ENCODE measurements at regions not wholly inside any gene's neighbourhood (a gene's known extent, or its start where the extent isn't known, plus 50 kb on each side); places are given as distances from the start of the nearest gene placed in this dataset.

GRCh38 chr18:67282796-67283195 lies 233.7 kb downstream of the DSEL start:
- no peak for DNase-seq

- no peak for DNase-seq
Measured at GRCh38 chr18:67281746-67282145, 234.8 kb downstream of the DSEL start.

- no peak for DNase-seq
Measured at GRCh38 chr18:67280486-67281242, 235.9 kb downstream of the DSEL start.

GRCh38 chr18:67279988-67280387 lies 236.5 kb downstream of the DSEL start:
- DNase-seq, result no peak

- no peak for DNase-seq
Measured at GRCh38 chr18:67278984-67279383, 237.5 kb downstream of the DSEL start.

- DNase-seq, result no peak
Measured at GRCh38 chr18:67276638-67277037, 239.9 kb downstream of the DSEL start.

- DNase-seq, result no peak
Measured at GRCh38 chr18:67273288-67273687, 243.2 kb downstream of the DSEL start.

GRCh38 chr18:67269206-67269605 lies 247.3 kb downstream of the DSEL start:
- no peak for DNase-seq

- no peak for DNase-seq
Measured at GRCh38 chr18:67268530-67268929, 248.0 kb downstream of the DSEL start.

GRCh38 chr18:67266246-67267237 lies 250.0 kb downstream of the DSEL start:
- DNase-seq, result no peak

- DNase-seq, result no peak
Measured at GRCh38 chr18:67265464-67266245, 250.9 kb downstream of the DSEL start.

GRCh38 chr18:67261931-67262552 lies 254.5 kb downstream of the DSEL start:
- no peak for DNase-seq

GRCh38 chr18:67260841-67261240 lies 255.7 kb downstream of the DSEL start:
- DNase-seq, result no peak

- no peak for DNase-seq
Measured at GRCh38 chr18:67250776-67251424, 265.6 kb downstream of the DSEL start.

GRCh38 chr18:67243799-67244587 lies 272.5 kb downstream of the DSEL start:
- DNase-seq, result no peak

GRCh38 chr18:67242001-67242400 lies 274.5 kb downstream of the DSEL start:
- DNase-seq, result no peak

- DNase-seq, result no peak
Measured at GRCh38 chr18:67241299-67241698, 275.2 kb downstream of the DSEL start.

GRCh38 chr18:67239826-67240225 lies 276.7 kb downstream of the DSEL start:
- no peak for DNase-seq

GRCh38 chr18:67232991-67233390 lies 283.5 kb downstream of the DSEL start:
- DNase-seq, result no peak

- no peak for DNase-seq
Measured at GRCh38 chr18:67232406-67232805, 284.1 kb downstream of the DSEL start.

GRCh38 chr18:67222887-67223286 lies 293.6 kb downstream of the DSEL start:
- no peak for DNase-seq
